Naive B cell (primary cell): ENCODE measurements at regions not wholly inside any gene's neighbourhood (a gene's known extent, or its start where the extent isn't known, plus 50 kb on each side); places are given as distances from the start of the nearest gene placed in this dataset.

ENCODE experiments used
- ATAC-seq, 2 donors: fragments of 150-1000 bp; cut with Tn5 transposase; 2 replicates each; pipeline ENCODE4 v1.10.0; 2021; ENCODE audit warnings: low read depth in 2 of 2, mild to moderate bottlenecking in 2 of 2, moderate library complexity in 2 of 2
- DNase-seq: peaks from one replicate; pipeline ENCODE4 v3.0.0; 2022
- H3K27ac Mint-ChIP-seq, 6 donors: one replicate each; pipeline ENCODE4 v1.8.0; 2020 to 2022; ENCODE audit warnings: mild to moderate bottlenecking in 6 of 6, mixed read lengths in 6 of 6, moderate library complexity in 5 of 6, inconsistent platforms in 2 of 6
- H3K27me3 Mint-ChIP-seq, 3 donors: one replicate each; pipeline ENCODE4 v1.8.0; 2021 to 2022; ENCODE audit warnings: mixed read lengths in 3 of 3, mild to moderate bottlenecking in 1 of 3
- H3K36me3 Mint-ChIP-seq, 2 donors: one replicate each; pipeline ENCODE4 v1.8.0; 2020 to 2022; ENCODE audit warnings: mixed read lengths in 2 of 2, inconsistent platforms in 1 of 2, mild to moderate bottlenecking in 1 of 2
- H3K4me1 Mint-ChIP-seq, 3 donors: one replicate each; pipeline ENCODE4 v1.8.0; 2020 to 2022; ENCODE audit warnings: mixed read lengths in 3 of 3, inconsistent platforms in 1 of 3, mild to moderate bottlenecking in 1 of 3, moderate library complexity in 1 of 3
- H3K4me3 Mint-ChIP-seq, 8 donors: one replicate each; pipeline ENCODE4 v1.8.0; 2020 to 2022; ENCODE audit warnings: mild to moderate bottlenecking in 8 of 8, mixed read lengths in 8 of 8, moderate library complexity in 8 of 8, inconsistent platforms in 2 of 8
- H3K9me3 Mint-ChIP-seq, 7 donors: one replicate each; pipeline ENCODE4 v1.8.0; 2020 to 2022; ENCODE audit warnings: mixed read lengths in 7 of 7, mild to moderate bottlenecking in 5 of 7, inconsistent platforms in 2 of 7, moderate library complexity in 1 of 7

DNA sequence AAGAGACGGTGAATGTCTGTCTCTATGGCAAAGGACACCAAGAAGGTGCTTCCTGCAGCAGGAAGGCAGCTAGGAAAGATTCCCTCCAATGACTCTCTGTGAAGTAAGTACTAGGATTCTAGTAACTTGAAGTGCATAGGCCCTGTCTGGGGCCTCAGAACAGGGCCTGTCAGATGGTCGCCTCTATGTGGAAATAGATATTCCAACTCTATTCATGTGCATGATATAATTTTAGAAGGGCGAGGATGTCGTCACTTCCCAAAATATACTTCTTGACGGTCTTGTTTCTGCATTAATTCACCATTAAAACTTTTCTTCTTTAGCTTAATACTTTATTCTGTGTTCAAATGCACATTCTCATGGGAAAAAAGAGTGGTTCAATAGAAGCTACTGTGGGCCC, 167.0 kb downstream of the TLE3 start:
- peaks cover 40 to 55% (median 45%) of the 10 kb centered on the region in 3 donors for H3K27me3 Mint-ChIP-seq
- no peak for ATAC-seq

GRCh38 chr15:69931156-69931555, 166.6 kb downstream of the TLE3 start:
- Mint-ChIP-seq H3K27ac (no peak overlapping the region), H3K9me3 (peaks cover 7 to 25% (median 11%) of the 10 kb centered on the region in 7 donors), H3K4me1 (no peaks in the 10 kb centered on the region), H3K36me3 (peaks cover 9 to 24% of the 10 kb centered on the region in 2 donors), H3K4me3 (peak overlapping the region in 1 of 8 donors; percentile 42), H3K27me3 (peaks cover 43 to 57% (median 47%) of the 10 kb centered on the region in 3 donors)
- ATAC-seq = no peak
- no peak for DNase-seq

More for the DNA sequence above, 167.0 kb downstream of the TLE3 start:
- peaks cover 6 to 25% (median 12%) of the 10 kb centered on the region in 7 donors for H3K9me3 Mint-ChIP-seq
- no peaks in the 10 kb centered on the region for H3K4me1 Mint-ChIP-seq
- DNase-seq = no peak
- H3K36me3 Mint-ChIP-seq = peaks cover 7 to 22% of the 10 kb centered on the region in 2 donors
- H3K4me3 Mint-ChIP-seq = peak overlapping the region in 1 of 8 donors; percentile 42
- no peak overlapping the region for H3K27ac Mint-ChIP-seq

- DNase-seq = no peak
- ATAC-seq = no peak
- no peak overlapping the region for H3K27ac Mint-ChIP-seq
- no peaks in the 10 kb centered on the region for H3K4me1 Mint-ChIP-seq
- peaks cover 31 to 48% (median 40%) of the 10 kb centered on the region in 3 donors for H3K27me3 Mint-ChIP-seq
- peaks cover 7 to 19% (median 9%) of the 10 kb centered on the region in 7 donors for H3K9me3 Mint-ChIP-seq
- peaks cover 9 to 17% of the 10 kb centered on the region in 2 donors for H3K36me3 Mint-ChIP-seq
- no peak overlapping the region for H3K4me3 Mint-ChIP-seq
Observed at GRCh38 chr15:69934607-69935006, 163.1 kb downstream of the TLE3 start.

- no peak overlapping the region for H3K27ac Mint-ChIP-seq
- DNase-seq = no peak
Observed at GRCh38 chr15:69939513-69940440, 157.9 kb downstream of the TLE3 start.

DNA sequence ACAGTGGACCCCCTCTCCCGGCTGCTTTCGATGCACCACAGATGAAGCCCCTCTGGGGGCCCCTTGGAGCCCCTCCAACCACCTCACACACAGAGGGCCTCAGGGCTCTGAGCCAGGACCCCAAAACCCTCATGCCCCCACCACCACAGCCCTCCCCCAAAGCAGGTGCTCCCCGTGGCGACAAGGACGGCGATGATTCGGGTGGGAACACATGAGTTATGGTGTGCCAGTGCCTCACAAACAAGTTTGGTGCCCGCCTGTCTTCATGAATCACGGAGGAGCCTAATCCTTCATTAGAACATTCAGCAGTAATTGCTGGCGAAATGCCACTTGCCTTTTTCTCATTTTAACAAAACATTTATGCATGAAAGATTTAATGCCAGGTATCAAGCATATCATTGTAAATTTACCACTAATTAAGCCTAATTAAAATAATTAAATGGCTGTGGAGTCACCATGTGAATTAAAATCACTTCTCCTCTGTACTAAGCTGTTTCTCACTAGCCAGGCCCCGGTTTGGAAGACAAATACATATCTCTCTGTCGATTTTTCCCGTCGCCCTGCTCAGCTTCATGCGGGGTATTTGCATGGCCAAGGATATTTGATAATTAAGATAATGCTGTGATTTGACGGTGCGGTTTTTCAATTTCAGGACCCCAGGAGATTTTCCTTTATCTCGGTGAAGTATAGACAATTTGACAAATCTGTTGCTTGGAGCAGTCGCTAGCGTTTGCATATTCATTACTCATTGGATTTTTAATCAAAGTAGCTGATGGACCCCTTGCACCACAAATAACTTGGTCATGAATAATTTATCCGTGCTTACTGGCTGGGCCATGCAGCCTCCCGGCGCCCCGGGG, 157.0 kb downstream of the TLE3 start:
- H3K36me3 Mint-ChIP-seq = peaks cover 2 to 3% of the 10 kb centered on the region in 2 donors
- peaks cover 0 to 5% (median 4%) of the 10 kb centered on the region in 7 donors for H3K9me3 Mint-ChIP-seq
- ATAC-seq (no peak), DNase-seq (no peak)
- peaks cover 9 to 22% (median 14%) of the 10 kb centered on the region in 3 donors for H3K27me3 Mint-ChIP-seq
- H3K4me1 Mint-ChIP-seq = no peaks in the 10 kb centered on the region
- H3K4me3 Mint-ChIP-seq = no peak overlapping the region
- H3K27ac Mint-ChIP-seq = no peak overlapping the region

More at GRCh38 chr15:69939513-69940440, 157.9 kb downstream of the TLE3 start:
- peaks cover 9 to 12% of the 10 kb centered on the region in 2 donors for H3K36me3 Mint-ChIP-seq
- peaks cover 5 to 13% (median 9%) of the 10 kb centered on the region in 7 donors for H3K9me3 Mint-ChIP-seq
- ATAC-seq = no peak
- H3K4me3 Mint-ChIP-seq = no peak overlapping the region
- H3K4me1 Mint-ChIP-seq = no peaks in the 10 kb centered on the region
- peaks cover 18 to 27% (median 23%) of the 10 kb centered on the region in 3 donors for H3K27me3 Mint-ChIP-seq

DNA sequence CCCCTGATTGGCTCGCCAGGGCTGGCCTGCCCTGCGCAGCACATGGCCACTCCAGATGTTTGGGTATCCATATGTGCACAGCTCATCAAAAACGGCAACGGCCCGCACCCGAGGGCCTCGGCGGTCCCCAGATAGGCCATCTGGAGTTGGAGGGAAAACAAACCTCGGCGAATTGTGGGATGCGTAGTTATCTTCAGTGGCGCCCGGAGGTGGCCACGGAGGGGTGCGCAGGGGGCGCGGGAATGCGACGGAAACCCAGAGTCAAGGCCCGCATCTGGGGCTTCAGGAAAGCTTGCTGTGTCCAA, 156.5 kb downstream of the TLE3 start:
- DNase-seq (no peak), ATAC-seq (no peak)
- no peak overlapping the region for H3K27ac Mint-ChIP-seq
- H3K4me1 Mint-ChIP-seq = no peaks in the 10 kb centered on the region
- peaks cover 6 to 25% (median 11%) of the 10 kb centered on the region in 3 donors for H3K27me3 Mint-ChIP-seq
- no peak overlapping the region for H3K4me3 Mint-ChIP-seq
- no peaks in the 10 kb centered on the region for H3K36me3 Mint-ChIP-seq
- peaks cover 0 to under 1% (median 0%) of the 10 kb centered on the region in 7 donors for H3K9me3 Mint-ChIP-seq

DNA sequence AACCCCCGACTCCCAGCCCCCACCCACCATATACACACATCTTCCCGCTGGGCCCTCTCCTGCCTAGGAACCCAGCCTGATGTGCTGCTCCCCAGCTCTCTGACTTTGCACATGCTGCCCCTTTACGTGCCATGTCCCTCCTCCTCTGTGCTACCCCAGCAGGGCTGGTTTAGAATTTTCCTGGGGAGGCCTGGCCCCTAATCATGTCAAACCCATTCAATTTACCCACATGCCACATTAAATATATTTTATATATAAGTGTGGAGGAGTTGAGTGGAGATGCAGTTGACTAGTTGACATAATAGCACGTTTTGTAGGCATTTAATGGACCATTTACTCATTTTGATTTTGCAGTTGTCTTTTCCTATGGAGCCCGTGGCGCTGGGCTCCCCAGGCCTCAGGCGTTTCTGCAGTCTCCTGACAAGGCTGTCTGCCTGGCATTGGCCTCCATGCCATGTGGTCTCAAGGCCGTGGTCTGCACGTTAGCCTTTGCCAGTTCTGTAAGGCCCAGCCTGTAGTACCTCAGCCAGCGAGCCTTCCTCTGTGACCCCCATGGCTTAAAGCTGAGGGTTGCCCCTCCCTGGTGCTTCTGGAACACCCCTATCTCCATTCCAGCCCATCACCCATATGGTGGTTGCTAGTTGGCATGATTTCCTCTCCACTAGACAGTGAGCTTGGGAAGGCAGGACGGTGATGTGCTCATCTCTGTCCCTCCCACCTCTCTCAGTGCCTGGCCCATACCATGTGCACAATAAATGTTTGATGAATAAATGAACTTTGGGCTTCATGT, 155.8 kb downstream of the TLE3 start:
- Mint-ChIP-seq H3K36me3 (no peaks in the 10 kb centered on the region), H3K4me1 (peaks cover 0 to 5% (median 0%) of the 10 kb centered on the region in 3 donors), H3K4me3 (no peak overlapping the region), H3K27ac (no peak overlapping the region), H3K9me3 (peaks cover 0 to 5% (median 0%) of the 10 kb centered on the region in 7 donors), H3K27me3 (peaks cover 10 to 31% (median 11%) of the 10 kb centered on the region in 3 donors)
- no peak for DNase-seq
- ATAC-seq = no peak

DNA sequence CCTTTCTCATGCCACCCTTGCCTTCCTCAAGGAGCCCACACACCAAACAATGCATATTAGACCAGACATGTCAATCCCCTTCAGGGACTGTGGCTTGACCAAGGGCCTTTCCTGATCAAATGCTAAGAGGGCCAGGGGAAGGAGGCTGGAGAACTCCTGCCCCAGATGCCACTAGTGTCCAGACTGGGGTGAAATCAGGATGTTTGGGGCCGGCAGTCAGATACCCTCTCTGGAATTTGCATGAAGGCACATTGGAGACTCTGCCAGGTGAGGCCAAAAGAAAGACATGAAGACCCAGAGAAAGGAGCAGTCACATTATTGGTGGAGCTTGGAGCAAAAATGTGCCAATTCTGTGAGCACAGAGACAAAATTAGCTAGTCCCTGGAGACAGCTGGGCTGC, 154.1 kb downstream of the TLE3 start:
- ATAC-seq (no peak), DNase-seq (no peak)
- Mint-ChIP-seq H3K9me3 (peaks cover 0 to 5% (median 0%) of the 10 kb centered on the region in 7 donors), H3K4me1 (peaks cover 0 to 5% (median 0%) of the 10 kb centered on the region in 3 donors), H3K27ac (no peak overlapping the region), H3K27me3 (peaks cover 0 to 31% (median 11%) of the 10 kb centered on the region in 3 donors), H3K4me3 (no peak overlapping the region), H3K36me3 (no peaks in the 10 kb centered on the region)

DNA sequence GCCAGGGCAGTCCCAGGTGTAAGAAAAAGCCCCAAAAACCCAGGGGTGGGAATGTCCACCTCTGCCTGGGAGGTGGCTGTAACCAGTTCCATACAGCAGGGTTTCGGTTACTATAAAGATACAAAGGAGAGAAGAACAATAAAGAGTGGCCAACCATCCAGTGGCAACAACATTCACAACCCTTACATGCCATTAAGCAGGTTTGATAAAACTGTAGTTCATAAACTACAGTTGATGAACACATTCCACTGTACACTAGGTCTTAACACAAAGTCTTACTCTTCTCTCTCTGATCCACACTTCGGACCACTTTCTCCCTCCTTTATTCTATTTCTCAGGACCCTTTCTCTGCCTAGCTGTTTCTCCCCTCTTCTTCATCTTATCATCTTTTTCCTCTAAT, 152.0 kb downstream of the TLE3 start:
- peaks cover 6 to 31% (median 9%) of the 10 kb centered on the region in 3 donors for H3K27me3 Mint-ChIP-seq
- H3K36me3 Mint-ChIP-seq = no peaks in the 10 kb centered on the region
- ATAC-seq (no peak), DNase-seq (no peak)
- H3K27ac Mint-ChIP-seq = no peak overlapping the region
- H3K9me3 Mint-ChIP-seq = peaks cover 0 to 5% (median 0%) of the 10 kb centered on the region in 7 donors
- H3K4me3 Mint-ChIP-seq = no peak overlapping the region
- H3K4me1 Mint-ChIP-seq = peaks cover 0 to 5% (median 0%) of the 10 kb centered on the region in 3 donors

GRCh38 chr15:69946870-69947269, 150.8 kb downstream of the TLE3 start:
- DNase-seq (no peak), ATAC-seq (no peak)
- Mint-ChIP-seq H3K27me3 (peaks cover 6 to 31% (median 11%) of the 10 kb centered on the region in 3 donors), H3K36me3 (no peaks in the 10 kb centered on the region), H3K27ac (no peak overlapping the region), H3K9me3 (peaks cover 0 to 5% (median 0%) of the 10 kb centered on the region in 7 donors), H3K4me3 (no peak overlapping the region), H3K4me1 (peaks cover 0 to 5% (median 0%) of the 10 kb centered on the region in 3 donors)

GRCh38 chr15:69947394-69947793, 150.3 kb downstream of the TLE3 start:
- peaks cover 0 to 5% (median 0%) of the 10 kb centered on the region in 3 donors for H3K4me1 Mint-ChIP-seq
- no peak overlapping the region for H3K4me3 Mint-ChIP-seq
- peaks cover 6 to 31% (median 12%) of the 10 kb centered on the region in 3 donors for H3K27me3 Mint-ChIP-seq
- peaks cover 0 to 5% (median 0%) of the 10 kb centered on the region in 7 donors for H3K9me3 Mint-ChIP-seq
- no peak overlapping the region for H3K27ac Mint-ChIP-seq
- no peaks in the 10 kb centered on the region for H3K36me3 Mint-ChIP-seq
- DNase-seq = no peak
- ATAC-seq = no peak

- Mint-ChIP-seq H3K4me1 (peaks cover 0 to 5% (median 0%) of the 10 kb centered on the region in 3 donors), H3K9me3 (peaks cover 0 to 5% (median 0%) of the 10 kb centered on the region in 7 donors), H3K27ac (peak overlapping the region in 1 of 6 donors; percentile 4), H3K36me3 (no peaks in the 10 kb centered on the region), H3K27me3 (peaks cover 6 to 19% (median 12%) of the 10 kb centered on the region in 3 donors), H3K4me3 (no peak overlapping the region)
- DNase-seq (no peak), ATAC-seq (no peak)
Observed at GRCh38 chr15:69949485-69949884, 148.2 kb downstream of the TLE3 start.
